ENCODE measurements at regions not wholly inside any gene's neighbourhood (a gene's known extent, or its start where the extent isn't known, plus 50 kb on each side); places are given as distances from the start of the nearest gene placed in this dataset.

DNA sequence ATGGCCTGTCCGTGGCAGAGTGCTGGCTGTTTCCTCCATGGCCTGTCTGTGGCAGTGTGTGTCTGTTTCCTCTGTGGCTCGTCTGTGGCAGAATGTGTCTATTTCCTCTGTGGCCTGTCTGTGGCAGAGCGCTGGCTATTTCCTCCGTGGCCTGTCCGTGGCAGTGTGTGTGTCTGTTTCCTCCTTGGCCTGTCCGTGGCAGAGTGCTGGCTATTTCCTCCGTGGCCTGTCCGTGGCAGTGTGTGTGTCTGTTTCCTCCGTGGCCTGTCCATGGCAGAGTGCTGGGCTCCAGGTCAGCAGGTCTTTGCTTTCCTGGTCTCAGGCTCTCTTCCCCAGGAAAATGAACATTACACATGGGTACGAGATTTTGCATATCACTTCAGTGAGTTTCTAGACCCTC, 138.4 kb upstream of the IPO9 start:
- no peak for DNase-seq (ENCODE audit: low read depth in 1 of 2, low spot score in 2 of 2)

More for the DNA sequence above, 138.4 kb upstream of the IPO9 start:
- CTCF ChIA-PET (ENCODE audit: partially characterized antibody): interaction anchor here (1.1 kb wide), 1 partner anchor 141 kb away, joined by 3 read pairs; no protein-coding TSS in a partner anchor
- Histone ChIP-seq H2AK5ac (ENCODE audit: low read depth, low read length) (no peak overlapping the region), H3K4me1 (replicated peaks in 1 of 4; ENCODE audit: control insufficient read depth in 3 of 4, insufficient read depth in 4 of 4, low read length in 3 of 4) (peaks cover 25 to 49% (median 33%) of the 10 kb centered on the region in 4 experiments), H3K4ac (replicated peaks; ENCODE audit: insufficient read length, low read depth, low read length) (no peak overlapping the region), H3K23me2 (ENCODE audit: low read depth, low read length) (no peaks in the 10 kb centered on the region), H3K27ac (ENCODE audit: low read depth, low read length) (no peak overlapping the region), H3K14ac (ENCODE audit: insufficient read length) (no peak overlapping the region), H2BK12ac (ENCODE audit: low read depth, low read length) (no peak overlapping the region; the same call in 1 of the 2 replicates), H2BK5ac (ENCODE audit: low read depth, low read length) (no peak overlapping the region), H3K9ac (replicated peaks in 1 of 4; ENCODE audit: extremely low read depth in 1 of 4, low read depth in 3 of 4, low read length in 3 of 4) (no peak overlapping the region), H2AFZ (ENCODE audit: low read length) (no peak overlapping the region), H3K18ac (ENCODE audit: extremely low read depth, low read length) (no peak overlapping the region), H4K20me1 (replicated peaks in 1 of 2; ENCODE audit: control insufficient read depth in 1 of 2, insufficient read depth in 2 of 2, low read length in 2 of 2) (no peaks in the 10 kb centered on the region), H3K79me2 (ENCODE audit: control insufficient read depth in 1 of 2, insufficient read depth in 2 of 2, low read length in 2 of 2) (peaks cover 0 to 15% of the 10 kb centered on the region in 2 experiments; a peak in 1 of 4 replicates), H3K9me3 (ENCODE audit: insufficient read depth in 2 of 2, low read depth in 1 of 2, low read length in 1 of 2) (no peaks in the 10 kb centered on the region), H4K5ac (ENCODE audit: insufficient read length, low read depth, low read length) (no peak overlapping the region), H2BK120ac (replicated peaks; ENCODE audit: low read depth, low read length) (no peak overlapping the region), H2BK15ac (ENCODE audit: low read length) (no peak overlapping the region), H3K4me2 (ENCODE audit: insufficient read depth in 1 of 2, low read depth in 2 of 2, low read length in 2 of 2) (no peak overlapping the region), H3K56ac (replicated peaks; ENCODE audit: insufficient read length, low read depth, low read length) (no peak overlapping the region), H3K36me3 (ENCODE audit: control insufficient read depth in 2 of 4, insufficient read depth in 4 of 4, low read length in 3 of 4) (no peaks in the 10 kb centered on the region), H2BK20ac (ENCODE audit: low read length) (no peak overlapping the region), H3K23ac (ENCODE audit: insufficient read length) (no peak overlapping the region), H4K91ac (replicated peaks; ENCODE audit: insufficient read length, low read length) (no peak overlapping the region), H3K79me1 (ENCODE audit: low read depth, low read length) (peaks cover 9% of the 10 kb centered on the region; the same call in 1 of the 2 replicates), H3K27me3 (replicated peaks in 1 of 4; ENCODE audit: control insufficient read depth in 3 of 4, extremely low read depth in 1 of 4, insufficient read depth in 3 of 4, low read length in 3 of 4) (no peaks in the 10 kb centered on the region), H4K8ac (ENCODE audit: extremely low read depth, insufficient read depth, low read length) (no peak overlapping the region), H3K4me3 (ENCODE audit: extremely low read depth in 1 of 4, insufficient read depth in 2 of 4, low read depth in 3 of 4, low read length in 4 of 4) (no peak overlapping the region)
- POLR2A ChIA-PET (ENCODE audit: partially characterized antibody): no interaction called here
- WGBS, 2 experiments (ENCODE audit: extremely low coverage in 1 of 2, insufficient coverage in 1 of 2, insufficient read length in 1 of 2, insufficient replicate concordance in 2 of 2, low coverage in 1 of 2, low lambda C conversion rate in 2 of 2, missing lambda C conversion rate in 1 of 2): 87% methylated on average over 10 of the region's 10 CpGs; no CpG with 5 or more reads in 1 of the 2 experiments
- TF ChIP-seq CHD1 (IDR thresholded peaks at IDR 0.05; ENCODE audit: low read depth, low read length) (no peak), ZNF274 (IDR thresholded peaks at IDR 0.05; ENCODE audit: borderline replicate concordance, extremely low read depth, low read length) (no peak), SAP30 (IDR thresholded peaks at IDR 0.05; ENCODE audit: insufficient read depth, insufficient replicate concordance, low read length) (no peak), KDM1A (IDR thresholded peaks at IDR 0.05; ENCODE audit: borderline replicate concordance, low read length) (0 out of 2 replicates have a peak, but pooled peaks have one; percentile 19), FOSL1 (IDR thresholded peaks at IDR 0.05; ENCODE audit: insufficient read depth, low read depth, low read length) (0 out of 2 replicates have a peak, but pooled peaks have one; percentile 61), EGR1 (IDR thresholded peaks at IDR 0.05; ENCODE audit: borderline replicate concordance, low read depth, low read length) (peak; percentile 89), SIN3A (conservative IDR thresholded peaks at IDR 0.05 in 1 of 2, IDR thresholded peaks at IDR 0.05 in 1 of 2; ENCODE audit: low read depth in 1 of 2, low read length in 2 of 2) (no peak), JUND (IDR thresholded peaks at IDR 0.05; ENCODE audit: low read length) (no peak)
- TF ChIP-seq, protein P1, sequence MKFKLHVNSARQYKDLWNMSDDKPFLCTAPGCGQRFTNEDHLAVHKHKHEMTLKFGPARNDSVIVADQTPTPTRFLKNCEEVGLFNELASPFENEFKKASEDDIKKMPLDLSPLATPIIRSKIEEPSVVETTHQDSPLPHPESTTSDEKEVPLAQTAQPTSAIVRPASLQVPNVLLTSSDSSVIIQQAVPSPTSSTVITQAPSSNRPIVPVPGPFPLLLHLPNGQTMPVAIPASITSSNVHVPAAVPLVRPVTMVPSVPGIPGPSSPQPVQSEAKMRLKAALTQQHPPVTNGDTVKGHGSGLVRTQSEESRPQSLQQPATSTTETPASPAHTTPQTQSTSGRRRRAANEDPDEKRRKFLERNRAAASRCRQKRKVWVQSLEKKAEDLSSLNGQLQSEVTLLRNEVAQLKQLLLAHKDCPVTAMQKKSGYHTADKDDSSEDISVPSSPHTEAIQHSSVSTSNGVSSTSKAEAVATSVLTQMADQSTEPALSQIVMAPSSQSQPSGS (IDR thresholded peaks at IDR 0.05; ENCODE audit: low read length): no peak
- no peak for FAIRE-seq

Data from H1 (cell line).